ENCODE measurements at regions not wholly inside any gene's neighbourhood (a gene's known extent, or its start where the extent isn't known, plus 50 kb on each side); places are given as distances from the start of the nearest gene placed in this dataset.

GRCh38 chr1:29870621-29871020 is 634.3 kb downstream of the PTPRU start:
- TF ChIP-seq, protein P1, sequence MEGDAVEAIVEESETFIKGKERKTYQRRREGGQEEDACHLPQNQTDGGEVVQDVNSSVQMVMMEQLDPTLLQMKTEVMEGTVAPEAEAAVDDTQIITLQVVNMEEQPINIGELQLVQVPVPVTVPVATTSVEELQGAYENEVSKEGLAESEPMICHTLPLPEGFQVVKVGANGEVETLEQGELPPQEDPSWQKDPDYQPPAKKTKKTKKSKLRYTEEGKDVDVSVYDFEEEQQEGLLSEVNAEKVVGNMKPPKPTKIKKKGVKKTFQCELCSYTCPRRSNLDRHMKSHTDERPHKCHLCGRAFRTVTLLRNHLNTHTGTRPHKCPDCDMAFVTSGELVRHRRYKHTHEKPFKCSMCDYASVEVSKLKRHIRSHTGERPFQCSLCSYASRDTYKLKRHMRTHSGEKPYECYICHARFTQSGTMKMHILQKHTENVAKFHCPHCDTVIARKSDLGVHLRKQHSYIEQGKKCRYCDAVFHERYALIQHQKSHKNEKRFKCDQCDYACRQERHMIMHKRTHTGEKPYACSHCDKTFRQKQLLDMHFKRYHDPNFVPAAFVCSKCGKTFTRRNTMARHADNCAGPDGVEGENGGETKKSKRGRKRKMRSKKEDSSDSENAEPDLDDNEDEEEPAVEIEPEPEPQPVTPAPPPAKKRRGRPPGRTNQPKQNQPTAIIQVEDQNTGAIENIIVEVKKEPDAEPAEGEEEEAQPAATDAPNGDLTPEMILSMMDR (IDR thresholded peaks at IDR 0.05), result no peak
- TF ChIP-seq POLR2A (IDR thresholded peaks at IDR 0.05), result no peak

Data from thyroid gland (tissue), 4 donors.